HL-60/S4 treated with phorbol 12-myristate 13-acetate at 8.2 ng/mL for 4 days and 3 days (cell line): ENCODE measurements at regions not wholly inside any gene's neighbourhood (a gene's known extent, or its start where the extent isn't known, plus 50 kb on each side); places are given as distances from the start of the nearest gene placed in this dataset.
"Not testable (repeated sequence)": the region's sequence is repeated elsewhere in the genome, so short reads cannot be mapped to it uniquely, and the experiment has no call there.

ENCODE experiments used
- in situ Hi-C: fragments of 300-500 bp; cut with MboI; formaldehyde crosslinking; loops from 2 replicates; pipeline ENCODE4 v1.15.0; 2022; ENCODE audit warnings: low sequenced_read_pairs

- in situ Hi-C loops, result loop anchor here (25.0 kb wide), 1 partner anchor 204 kb away; the partner anchor contains the start of gene OXCT1
These were observed 141.1 kb downstream of the FBXO4 start for GRCh38 chr5:42066131-42066530.

- in situ Hi-C loops, result loop anchor here (25.0 kb wide), 1 partner anchor 212 kb away; the partner anchor contains the start of gene OXCT1
These were observed 149.3 kb downstream of the FBXO4 start for GRCh38 chr5:42074353-42074752.

GRCh38 chr5:42089705-42090104 is 164.6 kb downstream of the FBXO4 start:
- in situ Hi-C loops, result no loop called here

- in situ Hi-C loops, result no loop called here
These were observed 165.1 kb downstream of the FBXO4 start for GRCh38 chr5:42090162-42090561.

GRCh38 chr5:42099846-42100245 is 174.8 kb downstream of the FBXO4 start:
- in situ Hi-C loops, result not testable (repeated sequence)

- in situ Hi-C loops, result no loop called here
These were observed 183.4 kb downstream of the FBXO4 start for GRCh38 chr5:42108468-42108867.

GRCh38 chr5:42109006-42109572 is 184.0 kb downstream of the FBXO4 start:
- in situ Hi-C loops, result no loop called here

- in situ Hi-C loops, result not testable (repeated sequence)
These were observed 190.6 kb downstream of the FBXO4 start for GRCh38 chr5:42115721-42116120.

GRCh38 chr5:42120070-42120469 is 195.0 kb downstream of the FBXO4 start:
- in situ Hi-C loops, result no loop called here

GRCh38 chr5:42121401-42121800 is 196.3 kb downstream of the FBXO4 start:
- in situ Hi-C loops, result no loop called here

GRCh38 chr5:42131081-42131480 is 206.0 kb downstream of the FBXO4 start:
- in situ Hi-C loops, result no loop called here

GRCh38 chr5:42143361-42143760 is 218.3 kb downstream of the FBXO4 start:
- in situ Hi-C loops, result no loop called here

GRCh38 chr5:42148813-42149212 is 223.7 kb downstream of the FBXO4 start:
- in situ Hi-C loops, result no loop called here

GRCh38 chr5:42157215-42157614 is 232.1 kb downstream of the FBXO4 start:
- in situ Hi-C loops, result no loop called here

- in situ Hi-C loops, result no loop called here
These were observed 238.0 kb downstream of the FBXO4 start for GRCh38 chr5:42163083-42163482.

- in situ Hi-C loops, result no loop called here
These were observed 243.1 kb downstream of the FBXO4 start for GRCh38 chr5:42168091-42168670.

- in situ Hi-C loops, result not testable (repeated sequence)
These were observed 247.1 kb upstream of the GHR start for GRCh38 chr5:42176118-42176517.

GRCh38 chr5:42179843-42180242 is 243.4 kb upstream of the GHR start:
- in situ Hi-C loops, result not testable (repeated sequence)

- in situ Hi-C loops, result no loop called here
These were observed 206.3 kb upstream of the GHR start for GRCh38 chr5:42216904-42217303.

- in situ Hi-C loops, result no loop called here
These were observed 205.4 kb upstream of the GHR start for GRCh38 chr5:42217791-42218190.

- in situ Hi-C loops, result no loop called here
These were observed 198.2 kb upstream of the GHR start for GRCh38 chr5:42225009-42225408.

- in situ Hi-C loops, result no loop called here
These were observed 195.0 kb upstream of the GHR start for GRCh38 chr5:42228279-42228678.

GRCh38 chr5:42230839-42231238 is 192.4 kb upstream of the GHR start:
- in situ Hi-C loops, result no loop called here
